ENCODE measurements at regions not wholly inside any gene's neighbourhood (a gene's known extent, or its start where the extent isn't known, plus 50 kb on each side); places are given as distances from the start of the nearest gene placed in this dataset.

DNA sequence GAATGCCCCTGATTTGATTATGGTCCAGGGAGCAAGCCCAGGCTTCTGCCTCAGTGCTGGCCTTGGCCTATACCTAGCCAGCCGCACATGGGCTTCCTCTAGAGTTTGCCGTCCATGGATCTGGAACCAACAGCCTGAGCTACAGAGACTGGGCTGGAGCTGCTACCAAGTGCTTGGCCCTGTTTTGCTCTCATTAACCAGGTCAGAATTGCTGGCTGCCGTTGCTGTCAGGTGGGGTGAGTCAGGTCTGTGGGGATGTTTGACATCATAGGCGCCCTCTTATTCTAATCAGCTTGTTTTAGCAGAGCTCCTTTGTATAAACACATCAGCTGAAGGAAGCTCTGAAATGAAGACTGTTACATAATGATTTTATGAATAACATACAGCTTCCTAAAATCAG lies 83.1 kb upstream of the PHACTR2 start:
- DNase-seq: no peak

DNA sequence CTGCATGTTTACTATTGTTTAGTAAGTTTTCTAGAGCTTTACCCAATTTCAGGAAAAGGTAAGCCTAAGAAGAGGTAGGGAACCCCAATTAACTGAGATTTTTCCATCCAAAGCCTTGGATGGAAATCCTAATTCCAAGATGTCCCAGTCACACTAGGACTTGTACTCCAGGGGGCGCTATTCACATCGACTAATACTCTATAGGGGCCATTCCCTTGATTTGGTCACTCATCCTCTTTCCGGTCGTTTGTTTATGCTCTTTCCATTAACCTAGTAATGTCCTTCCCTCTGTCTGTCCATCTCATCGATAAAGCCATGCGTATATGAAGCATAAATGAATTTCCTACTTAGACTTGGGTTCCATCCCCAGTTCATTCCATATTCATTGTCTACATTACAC lies 80.8 kb upstream of the FUCA2 start:
- DNase-seq: no peak

DNA sequence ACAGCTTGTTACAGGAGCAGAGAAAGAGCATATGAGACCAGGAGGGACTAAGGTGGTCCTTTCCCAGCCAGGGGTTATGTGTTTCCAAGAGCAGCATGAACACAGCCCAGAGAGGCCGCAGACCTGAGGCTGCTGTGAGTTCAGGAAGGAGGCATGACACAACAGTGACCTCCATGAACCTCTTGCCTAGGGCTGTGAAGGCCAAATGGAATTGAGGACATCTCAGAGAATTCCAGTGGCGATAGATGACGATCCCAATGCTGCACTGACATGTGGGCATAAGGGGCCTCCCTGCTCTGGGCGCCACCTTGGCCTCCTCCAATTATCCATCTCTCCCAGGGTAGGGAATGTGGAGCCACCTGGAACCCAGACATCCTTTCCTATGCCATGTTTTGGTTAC lies 79.9 kb upstream of the FUCA2 start:
- no peak for DNase-seq

DNA sequence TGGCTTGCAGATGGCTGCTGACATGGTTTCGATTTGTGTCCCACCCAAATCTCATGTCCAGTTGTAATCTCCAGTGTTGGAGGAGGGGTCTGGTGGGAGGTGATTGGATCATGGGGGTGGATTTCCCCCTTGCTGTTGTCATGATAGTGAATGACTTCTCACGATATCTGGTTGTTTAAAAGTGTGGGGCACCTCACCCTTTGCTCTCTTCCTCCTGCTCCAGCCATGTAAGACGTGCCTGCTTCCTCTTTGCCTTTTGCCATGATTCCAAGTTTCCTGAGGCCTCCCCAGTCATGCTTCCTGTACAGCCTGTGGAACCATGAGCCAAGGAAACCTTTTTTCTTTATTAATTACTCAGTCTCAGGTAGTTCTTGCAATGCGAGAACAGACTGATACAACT lies 77.6 kb upstream of the FUCA2 start:
- DNase-seq: no peak

DNA sequence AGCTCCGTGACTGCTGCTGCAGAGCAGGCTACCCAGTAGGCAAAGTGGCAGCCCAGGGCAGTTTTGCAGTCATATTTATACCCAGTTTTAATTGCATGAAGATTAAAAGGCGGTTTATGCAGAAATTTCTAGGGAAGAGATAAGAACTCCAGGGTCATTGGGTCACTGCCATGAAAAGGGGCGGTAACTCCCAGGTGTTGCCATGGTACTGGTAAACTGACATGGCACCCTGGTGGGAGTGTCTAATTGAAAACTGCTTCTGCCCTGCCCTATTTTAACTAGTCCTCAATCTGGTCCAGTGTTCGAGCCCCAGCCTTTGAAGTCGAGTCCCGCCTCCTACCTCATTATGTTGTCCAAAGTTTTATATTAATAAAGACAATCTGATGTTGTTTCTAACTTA lies 75.0 kb upstream of the FUCA2 start:
- DNase-seq: no peak

DNA sequence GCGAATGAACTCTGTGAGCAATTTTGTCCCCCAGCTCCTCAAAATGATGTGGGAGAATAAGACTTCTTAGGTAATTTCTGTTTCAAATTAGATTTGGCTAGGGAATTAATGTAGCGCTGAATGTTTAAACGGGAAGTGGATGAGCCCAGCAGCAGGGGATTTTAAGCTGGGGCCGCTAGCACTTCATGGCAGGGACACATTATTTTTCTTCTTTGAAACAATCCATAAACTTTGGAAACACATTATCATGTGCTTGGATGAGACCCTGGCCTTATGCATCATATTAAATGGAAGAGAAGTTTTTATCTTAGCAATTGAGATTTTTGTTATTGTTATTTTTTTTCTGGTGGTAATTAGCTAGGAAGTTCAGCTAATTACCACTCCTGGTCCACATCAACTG lies 74.2 kb upstream of the FUCA2 start:
- DNase-seq: no peak

DNA sequence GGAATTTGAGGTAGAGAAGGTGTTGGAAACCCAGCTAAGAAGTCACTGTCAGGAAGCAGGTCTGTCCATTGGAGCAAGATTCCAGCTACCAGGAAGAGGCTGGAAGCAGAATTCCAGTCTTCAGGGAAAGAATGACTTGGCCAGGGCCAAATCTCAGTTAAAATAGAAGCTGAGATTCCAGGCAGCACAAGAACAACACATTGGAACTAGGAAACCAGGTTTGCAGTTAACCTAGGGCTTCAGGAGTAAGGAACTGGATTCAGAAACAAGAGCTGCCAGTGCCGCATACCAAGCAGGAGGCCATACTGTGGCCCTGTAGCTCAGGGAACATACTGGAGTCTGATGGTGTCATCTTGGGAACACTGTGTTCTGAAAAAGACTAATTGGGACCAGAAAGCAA lies 73.7 kb upstream of the FUCA2 start:
- DNase-seq: no peak

DNA sequence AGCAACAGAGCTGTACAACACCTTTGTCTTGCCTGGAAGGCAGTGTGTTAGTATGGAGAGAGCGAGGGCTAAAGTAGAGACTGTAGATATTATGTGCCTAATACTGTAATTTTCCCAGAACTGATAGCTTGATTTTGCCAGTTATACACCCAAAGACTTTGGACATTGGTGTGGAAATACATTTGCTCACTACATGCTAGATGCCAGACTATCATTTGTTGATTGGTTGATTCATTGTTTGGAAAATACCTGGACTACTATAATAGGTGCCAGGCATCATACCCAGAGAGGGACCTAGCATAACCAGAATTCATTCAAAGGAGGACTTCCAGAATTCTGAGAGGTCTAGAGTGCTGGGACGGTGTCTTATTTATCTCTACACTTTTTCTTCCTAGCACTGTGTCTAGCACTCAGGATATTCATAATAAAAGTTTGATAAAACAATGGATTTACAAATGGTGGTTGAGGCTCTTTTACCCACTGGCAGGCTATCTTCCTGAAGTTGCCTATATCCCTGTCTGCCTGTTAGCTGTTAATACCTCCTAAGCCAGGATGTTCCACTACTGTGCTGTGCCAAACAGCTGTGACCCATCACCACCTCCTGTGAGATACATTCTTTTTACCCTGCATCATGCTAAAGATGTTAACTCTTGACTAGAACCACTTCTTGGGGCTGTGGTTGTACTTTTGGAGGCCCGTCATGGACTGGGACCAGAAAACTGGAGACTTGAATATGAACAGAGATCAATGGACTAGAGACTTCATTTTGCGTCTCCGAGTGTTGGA lies 72.2 kb upstream of the FUCA2 start:
- no peak for DNase-seq

DNA sequence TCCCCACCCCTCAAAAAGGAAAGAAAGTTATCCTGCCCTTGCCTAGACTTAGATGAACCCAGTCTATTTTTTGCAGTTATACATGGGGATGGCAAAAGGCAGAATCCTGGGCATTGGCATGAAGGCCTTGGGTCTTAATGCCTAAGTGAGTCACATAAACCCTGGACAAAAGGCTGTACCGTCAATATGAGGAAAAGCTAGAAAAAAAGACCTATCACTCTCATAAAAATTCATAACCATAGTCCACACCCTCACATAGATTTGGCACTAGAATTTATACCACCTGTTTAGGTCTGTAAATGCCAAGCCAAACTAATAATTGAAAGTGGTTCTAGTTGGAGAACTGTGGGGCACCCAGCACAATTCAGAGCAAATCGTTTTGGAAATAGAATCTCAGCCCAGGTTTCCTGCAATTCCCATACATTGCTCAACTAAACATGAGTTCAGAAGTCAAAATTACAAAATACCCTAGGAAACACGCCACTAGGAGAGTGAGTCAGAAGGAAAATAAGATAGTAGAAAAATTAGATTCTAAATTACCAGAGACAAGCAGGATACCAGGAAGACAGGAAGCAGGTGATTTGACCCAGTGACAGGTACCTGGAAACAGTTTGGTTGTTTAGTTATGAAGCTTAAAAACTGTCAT lies 70.4 kb upstream of the FUCA2 start:
- no peak for DNase-seq

DNA sequence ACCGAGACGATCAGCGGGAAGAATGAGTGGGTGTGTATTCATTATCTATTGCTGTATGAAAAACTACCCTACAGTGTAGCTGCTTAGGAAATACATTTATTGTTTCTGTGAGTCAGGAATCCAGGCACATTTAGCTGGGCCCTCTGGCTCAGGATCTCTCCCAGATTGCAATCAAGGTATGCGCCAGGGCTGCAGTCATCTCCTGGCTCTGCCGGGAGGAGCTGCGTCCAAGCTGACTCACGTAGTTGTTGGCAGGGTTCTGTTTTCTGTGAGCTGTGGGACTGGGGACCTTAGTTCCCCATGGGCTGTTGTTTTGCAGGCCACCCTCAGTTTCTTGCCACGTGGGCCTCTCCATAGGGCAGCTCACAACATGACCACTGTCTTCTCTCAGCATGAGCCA lies 68.2 kb upstream of the FUCA2 start:
- DNase-seq: no peak

DNA sequence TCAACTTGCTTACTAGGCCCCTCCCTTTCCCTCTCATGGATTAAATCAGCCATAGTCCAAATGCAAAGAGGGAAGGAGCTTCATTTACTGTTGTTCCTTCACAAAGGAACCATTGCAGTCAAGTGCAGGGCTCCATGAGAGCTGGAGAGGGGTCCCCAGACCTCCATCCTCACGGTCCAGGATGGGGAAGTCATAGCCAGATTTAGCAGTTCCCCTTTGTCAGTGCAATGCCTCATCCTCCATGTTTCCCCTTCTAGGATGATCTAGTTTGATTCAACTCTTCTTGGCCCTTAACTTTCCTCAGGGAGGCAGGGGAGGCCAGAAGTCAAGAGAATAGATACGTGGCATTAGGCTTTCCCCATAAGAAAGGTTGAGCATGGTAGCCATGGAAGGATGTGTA lies 66.5 kb upstream of the FUCA2 start:
- no peak for DNase-seq

DNA sequence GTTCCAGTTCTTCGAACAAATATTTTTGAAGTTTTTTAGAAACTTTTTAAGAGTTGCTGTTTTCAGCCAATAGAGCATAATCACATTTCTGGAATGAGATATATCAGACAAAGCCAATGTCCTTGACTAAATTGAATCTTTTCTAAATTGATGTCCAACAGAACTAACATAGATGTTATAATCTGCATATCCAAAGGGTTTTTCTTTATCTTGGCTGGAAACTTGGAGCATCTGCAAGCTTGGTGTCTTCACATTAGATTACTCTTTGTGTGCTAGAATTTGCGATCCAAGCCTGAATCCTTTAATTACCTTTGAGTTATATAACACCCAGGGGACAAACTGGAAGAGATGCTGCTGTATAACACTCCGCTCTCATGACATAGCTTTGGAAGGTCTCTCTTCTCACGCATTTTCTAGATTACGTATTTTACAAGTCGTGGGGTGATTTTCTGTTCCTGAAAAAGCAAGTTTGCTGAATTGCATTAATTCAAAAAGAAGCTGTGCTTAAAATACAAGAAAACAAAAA lies 64.4 kb upstream of the FUCA2 start:
- no peak for DNase-seq

DNA sequence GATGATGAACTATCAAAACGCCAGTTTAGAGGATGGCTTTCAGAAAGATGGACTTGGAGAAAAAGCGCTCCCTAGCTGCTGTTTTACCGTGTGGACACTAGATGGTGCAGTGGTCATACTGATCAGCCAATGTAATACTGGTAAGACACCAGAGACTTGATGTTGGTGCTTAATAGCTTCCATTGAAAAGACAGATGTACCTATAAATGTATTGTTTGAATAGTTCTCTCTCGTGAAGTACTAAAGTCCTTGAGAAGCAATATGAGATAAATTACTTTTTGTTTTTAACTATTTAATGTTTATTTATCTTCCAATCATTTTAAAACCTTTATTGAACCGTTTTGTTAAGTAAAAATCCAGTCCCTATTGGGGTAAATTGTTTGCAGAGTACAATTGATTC lies 63.9 kb upstream of the FUCA2 start:
- DNase-seq: peak in 5 of 6 experiments; percentile 18 to 77 (median 50)

DNA sequence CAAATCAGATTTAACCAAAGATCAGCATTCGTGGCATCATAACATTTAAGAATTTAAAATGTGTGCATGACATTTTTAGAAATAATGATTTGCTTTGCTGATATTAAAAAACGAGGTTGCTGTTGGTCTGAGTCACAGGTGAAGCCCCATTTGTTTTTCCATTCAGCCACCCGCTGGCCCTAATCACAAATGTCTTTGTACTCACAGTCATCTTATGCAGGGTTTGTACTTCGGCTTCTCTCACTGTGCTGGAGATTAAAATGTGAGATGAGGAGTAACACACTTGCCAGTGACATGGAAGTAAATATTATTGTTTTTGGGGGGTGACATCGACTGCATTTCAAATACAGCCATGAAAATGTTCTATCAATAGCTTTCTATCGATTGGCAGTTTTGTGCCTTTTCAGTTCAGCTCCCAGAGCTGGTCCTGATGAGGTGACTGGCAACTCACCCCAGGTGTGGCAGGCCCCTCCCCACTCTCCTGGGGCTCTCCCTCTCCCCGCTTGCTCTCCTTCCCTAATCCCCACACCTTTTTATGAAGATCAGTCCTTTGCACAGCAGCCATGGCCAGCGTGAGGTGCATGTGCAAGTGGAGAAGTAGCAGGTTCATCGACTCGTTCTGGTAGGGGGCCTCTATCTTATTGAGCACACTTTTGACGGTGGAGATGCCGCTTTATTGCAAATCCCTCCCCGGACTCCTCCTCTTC lies 58.8 kb upstream of the FUCA2 start:
- DNase-seq: no peak

DNA sequence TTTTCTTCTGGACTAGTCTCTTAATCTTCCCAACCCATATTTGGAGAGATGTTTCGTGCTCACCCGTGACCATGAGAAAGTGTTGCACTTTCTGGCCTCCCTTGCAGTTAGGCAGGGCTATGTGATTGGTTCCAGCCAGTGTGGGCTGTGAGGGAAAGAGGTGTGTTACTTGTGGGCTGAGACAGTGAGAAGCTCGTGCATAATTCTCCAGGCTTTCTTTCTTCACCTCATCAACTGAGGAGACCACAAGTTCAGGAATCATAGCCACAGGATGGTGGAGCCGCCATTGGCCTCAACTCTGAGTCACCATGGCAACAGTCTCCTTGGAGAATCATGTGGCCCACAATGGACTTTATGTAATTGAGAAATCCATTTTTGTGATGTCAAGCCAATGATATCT lies 57.5 kb upstream of the FUCA2 start:
- no peak for DNase-seq

DNA sequence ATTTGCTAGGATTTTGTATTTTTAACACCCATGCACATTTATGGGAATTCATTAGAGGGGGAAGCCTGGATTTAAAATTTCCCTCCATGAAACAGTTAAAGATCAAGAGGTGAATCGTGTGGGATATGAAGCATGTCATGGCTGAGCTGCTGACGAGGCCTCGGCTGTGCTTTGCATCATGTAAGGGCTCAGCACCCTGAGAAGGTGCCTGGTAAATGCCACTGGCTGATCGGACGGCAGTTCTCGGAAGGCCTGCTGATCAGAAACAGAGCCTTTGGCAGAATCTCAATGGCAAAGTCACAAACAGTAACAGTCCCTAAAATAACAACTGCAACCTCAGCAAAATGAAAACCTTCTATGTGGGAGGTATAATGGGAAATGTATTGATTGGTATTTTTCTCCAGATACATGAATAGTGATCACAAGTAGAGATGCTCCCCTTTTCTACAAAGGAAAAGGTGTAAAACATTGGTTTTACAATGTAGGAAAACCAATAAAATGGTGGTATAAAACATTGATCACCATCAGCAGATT lies 53.0 kb upstream of the FUCA2 start:
- DNase-seq: no peak

DNA sequence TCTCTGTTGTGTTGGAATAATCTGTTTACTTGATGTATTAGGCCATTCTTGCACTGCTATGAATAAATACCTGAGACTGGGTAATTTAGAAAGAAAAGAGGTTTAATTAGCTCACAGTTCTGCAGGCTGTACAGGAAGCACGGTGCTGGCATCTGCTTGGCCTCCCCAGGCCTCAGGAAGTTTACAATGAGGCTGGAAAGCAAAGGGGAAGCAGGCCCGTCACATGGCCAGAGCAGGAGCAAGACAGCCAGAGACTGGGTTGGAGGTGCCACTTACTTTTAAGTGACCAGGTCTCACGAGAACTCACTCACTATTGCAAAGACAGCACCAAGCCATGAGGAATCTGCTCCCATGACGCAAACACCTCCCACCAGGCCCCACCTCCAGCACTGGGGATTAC lies 50.6 kb upstream of the FUCA2 start:
- no peak for DNase-seq

All from stimulated activated naive CD4-positive, alpha-beta T cell (primary cell).